ENCODE measurements at regions not wholly inside any gene's neighbourhood (a gene's known extent, or its start where the extent isn't known, plus 50 kb on each side); places are given as distances from the start of the nearest gene placed in this dataset.

DNA sequence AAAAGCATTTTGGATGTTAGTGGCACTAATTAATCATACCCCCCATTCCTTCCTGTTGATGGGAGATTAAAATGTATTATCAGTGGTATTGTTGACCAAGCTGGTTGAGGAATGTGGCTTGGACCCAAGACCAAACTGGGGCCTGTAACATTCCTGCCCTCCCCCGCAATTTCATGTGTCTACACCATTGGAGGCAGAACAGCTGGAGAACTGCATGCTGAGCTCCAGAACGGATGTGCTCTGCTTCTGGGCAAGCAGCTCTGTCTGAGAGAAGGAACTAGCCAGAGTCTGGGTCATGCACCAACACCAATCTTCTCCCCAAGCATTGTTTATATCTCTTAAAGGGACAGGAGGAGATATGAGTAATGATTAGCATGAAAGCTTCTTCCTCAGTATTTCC is 185.5 kb downstream of the CEP135 start:
- TF ChIP-seq, protein P1, sequence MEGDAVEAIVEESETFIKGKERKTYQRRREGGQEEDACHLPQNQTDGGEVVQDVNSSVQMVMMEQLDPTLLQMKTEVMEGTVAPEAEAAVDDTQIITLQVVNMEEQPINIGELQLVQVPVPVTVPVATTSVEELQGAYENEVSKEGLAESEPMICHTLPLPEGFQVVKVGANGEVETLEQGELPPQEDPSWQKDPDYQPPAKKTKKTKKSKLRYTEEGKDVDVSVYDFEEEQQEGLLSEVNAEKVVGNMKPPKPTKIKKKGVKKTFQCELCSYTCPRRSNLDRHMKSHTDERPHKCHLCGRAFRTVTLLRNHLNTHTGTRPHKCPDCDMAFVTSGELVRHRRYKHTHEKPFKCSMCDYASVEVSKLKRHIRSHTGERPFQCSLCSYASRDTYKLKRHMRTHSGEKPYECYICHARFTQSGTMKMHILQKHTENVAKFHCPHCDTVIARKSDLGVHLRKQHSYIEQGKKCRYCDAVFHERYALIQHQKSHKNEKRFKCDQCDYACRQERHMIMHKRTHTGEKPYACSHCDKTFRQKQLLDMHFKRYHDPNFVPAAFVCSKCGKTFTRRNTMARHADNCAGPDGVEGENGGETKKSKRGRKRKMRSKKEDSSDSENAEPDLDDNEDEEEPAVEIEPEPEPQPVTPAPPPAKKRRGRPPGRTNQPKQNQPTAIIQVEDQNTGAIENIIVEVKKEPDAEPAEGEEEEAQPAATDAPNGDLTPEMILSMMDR (IDR thresholded peaks at IDR 0.05), result no peak
- no peak for TF ChIP-seq POLR2A (IDR thresholded peaks at IDR 0.05)

Measured in Peyer's patch (tissue), 4 donors.